IPS-18c (cell line): ENCODE measurements at regions not wholly inside any gene's neighbourhood (a gene's known extent, or its start where the extent isn't known, plus 50 kb on each side); places are given as distances from the start of the nearest gene placed in this dataset.

Experiments used
- H3K4me3 ChIP-seq: 2 replicates; pipeline ENCODE4 v1.7.0; 2013; ENCODE audit warnings: low read depth, mild to moderate bottlenecking, low read length, moderate library complexity; ENCODE audit not compliant: insufficient read depth
- H3K9me3 ChIP-seq: one replicate; pipeline ENCODE4 v1.6.1; 2013; ENCODE audit warnings: mild to moderate bottlenecking, low read length, moderate library complexity; ENCODE audit not compliant: control insufficient read depth, insufficient read depth

DNA sequence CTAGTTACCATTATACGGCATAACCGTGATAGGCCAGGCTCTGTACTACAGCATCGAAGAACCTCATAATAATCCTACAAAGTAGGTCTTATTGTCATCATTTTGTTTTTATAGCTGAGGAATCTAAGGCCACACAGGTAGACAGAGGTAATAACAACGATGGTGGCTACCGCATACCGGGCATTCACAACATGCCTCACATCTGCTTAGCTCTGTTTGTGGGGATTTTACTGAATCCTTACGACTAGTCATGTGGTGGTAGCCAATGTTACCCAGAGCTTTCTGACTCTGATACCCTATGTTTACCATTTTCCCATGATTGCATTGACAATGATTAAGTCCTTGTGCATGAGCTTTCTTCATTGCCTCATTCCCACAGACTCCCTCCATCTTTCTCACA, 269.4 kb downstream of the TCF7L2 start:
- no peaks in the 10 kb centered on the region for H3K9me3 ChIP-seq

DNA sequence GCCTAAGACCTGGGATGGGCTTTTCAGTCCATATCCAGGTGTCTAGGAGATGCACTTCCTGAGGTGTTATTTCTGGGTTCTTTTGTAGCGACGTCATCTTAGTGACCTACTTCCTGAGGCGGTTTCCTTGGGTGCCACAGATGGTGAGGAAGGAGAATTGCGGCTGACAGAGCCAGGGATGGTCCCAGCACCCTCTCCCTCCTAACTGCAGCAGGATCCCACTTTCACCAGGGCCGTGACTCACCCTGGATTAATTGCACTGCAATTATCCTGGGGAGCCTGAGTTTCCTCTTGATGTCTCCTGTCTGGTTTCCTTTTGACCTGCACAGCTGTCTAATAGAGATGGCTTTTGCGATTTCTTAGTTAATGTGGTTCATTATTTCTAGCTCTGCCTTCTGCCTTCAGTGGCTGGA, 271.7 kb downstream of the TCF7L2 start:
- Histone ChIP-seq H3K9me3 (no peaks in the 10 kb centered on the region), H3K4me3 (no peak overlapping the region)

More for the DNA sequence above, 269.4 kb downstream of the TCF7L2 start:
- H3K4me3 ChIP-seq = no peak overlapping the region

DNA sequence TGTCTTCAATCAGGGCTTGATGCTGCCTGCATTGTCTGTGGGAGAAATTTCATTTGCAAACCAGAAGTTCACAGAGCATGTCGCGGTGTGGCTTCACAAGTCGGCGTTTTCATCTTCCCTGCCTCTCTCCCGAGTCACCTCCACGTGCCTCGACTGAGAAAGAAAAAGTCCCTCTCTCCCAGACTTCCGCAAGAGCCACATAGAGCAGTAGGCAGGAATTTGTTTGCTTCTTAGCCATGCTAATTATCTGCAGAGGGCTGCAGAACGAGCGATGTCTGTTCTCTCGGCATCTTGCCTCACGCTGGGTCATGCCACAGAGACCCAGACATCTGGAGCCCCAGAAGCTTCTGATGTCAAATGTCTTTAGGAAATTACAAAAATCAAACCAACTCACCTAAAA, 272.2 kb downstream of the TCF7L2 start:
- Histone ChIP-seq H3K9me3 (no peaks in the 10 kb centered on the region), H3K4me3 (no peak overlapping the region)

GRCh38 chr10:113225364-113225763, 275.3 kb downstream of the TCF7L2 start:
- Histone ChIP-seq H3K9me3 (no peaks in the 10 kb centered on the region), H3K4me3 (no peak overlapping the region)

DNA sequence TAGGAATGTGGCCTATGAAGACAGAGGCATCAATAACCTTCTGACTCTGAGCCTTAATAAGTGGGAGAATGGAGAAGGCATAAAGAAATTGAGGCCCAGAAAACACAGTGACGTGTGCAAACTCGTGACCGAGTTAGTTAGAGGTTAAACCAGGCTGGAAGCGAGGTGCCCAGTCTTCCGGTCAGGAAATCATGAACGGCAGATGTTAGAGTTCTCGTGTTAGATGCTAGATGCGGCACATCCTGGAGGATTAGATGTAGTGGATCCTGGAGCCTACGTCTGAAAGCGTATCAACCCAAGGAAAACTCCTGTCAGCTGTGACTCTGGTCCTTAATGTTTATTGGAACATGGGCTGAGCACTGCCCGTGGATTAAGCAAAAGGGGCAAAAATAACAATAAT, 275.9 kb downstream of the TCF7L2 start:
- Histone ChIP-seq H3K4me3 (no peak overlapping the region), H3K9me3 (no peaks in the 10 kb centered on the region)

DNA sequence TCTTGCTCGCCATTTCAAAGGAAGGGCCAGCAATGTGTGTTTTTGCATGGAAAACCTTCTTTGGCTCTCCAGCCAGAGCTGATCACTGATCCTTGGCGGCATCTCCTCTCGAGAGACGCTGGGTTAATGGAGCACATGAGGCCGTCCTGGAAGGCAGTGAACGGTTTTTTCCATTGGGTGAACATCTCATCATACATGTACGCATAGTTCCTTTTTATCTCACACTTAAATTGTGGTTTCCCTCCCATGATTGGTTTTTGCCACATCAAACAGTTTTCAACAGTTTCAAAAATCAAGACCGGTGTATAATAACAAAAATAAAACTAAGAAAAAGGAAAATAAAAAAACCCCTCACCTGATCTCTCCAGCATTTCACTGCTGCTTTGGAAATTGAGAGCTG, 276.4 kb downstream of the TCF7L2 start:
- no peaks in the 10 kb centered on the region for H3K9me3 ChIP-seq
- H3K4me3 ChIP-seq = no peak overlapping the region

DNA sequence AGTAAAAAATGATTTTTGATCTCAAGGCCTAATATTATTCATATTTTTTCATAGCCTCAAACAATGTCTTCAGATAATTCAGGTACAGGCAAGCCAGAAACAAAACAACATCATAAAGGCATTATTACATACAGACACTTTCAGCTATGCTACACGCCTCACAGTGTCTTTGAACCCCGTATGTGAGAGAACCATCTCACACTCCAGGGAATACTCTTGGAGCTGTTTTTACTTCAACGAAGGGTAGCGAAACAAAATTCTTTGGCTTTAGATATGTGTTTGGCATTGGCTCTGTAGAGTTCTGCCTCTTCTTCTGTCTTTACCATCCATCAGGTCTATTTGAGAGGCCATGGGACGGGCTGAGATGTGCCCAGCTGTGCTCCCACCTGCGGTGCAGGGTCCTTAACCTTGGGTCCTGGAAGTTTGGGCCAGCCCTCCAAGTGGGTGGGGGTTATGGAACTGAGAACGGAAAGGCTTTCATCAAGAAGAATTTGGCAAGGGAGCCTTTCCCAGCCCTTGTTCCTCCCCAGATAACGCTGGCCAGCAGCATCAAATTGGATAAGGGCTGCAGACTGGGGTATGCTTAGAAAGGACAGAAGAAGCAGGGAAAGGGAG, 276.9 kb downstream of the TCF7L2 start:
- Histone ChIP-seq H3K4me3 (no peak overlapping the region), H3K9me3 (no peaks in the 10 kb centered on the region)

- H3K9me3 ChIP-seq = no peaks in the 10 kb centered on the region
- H3K4me3 ChIP-seq = no peak overlapping the region
These were observed 278.5 kb downstream of the TCF7L2 start for GRCh38 chr10:113228530-113228929.

DNA sequence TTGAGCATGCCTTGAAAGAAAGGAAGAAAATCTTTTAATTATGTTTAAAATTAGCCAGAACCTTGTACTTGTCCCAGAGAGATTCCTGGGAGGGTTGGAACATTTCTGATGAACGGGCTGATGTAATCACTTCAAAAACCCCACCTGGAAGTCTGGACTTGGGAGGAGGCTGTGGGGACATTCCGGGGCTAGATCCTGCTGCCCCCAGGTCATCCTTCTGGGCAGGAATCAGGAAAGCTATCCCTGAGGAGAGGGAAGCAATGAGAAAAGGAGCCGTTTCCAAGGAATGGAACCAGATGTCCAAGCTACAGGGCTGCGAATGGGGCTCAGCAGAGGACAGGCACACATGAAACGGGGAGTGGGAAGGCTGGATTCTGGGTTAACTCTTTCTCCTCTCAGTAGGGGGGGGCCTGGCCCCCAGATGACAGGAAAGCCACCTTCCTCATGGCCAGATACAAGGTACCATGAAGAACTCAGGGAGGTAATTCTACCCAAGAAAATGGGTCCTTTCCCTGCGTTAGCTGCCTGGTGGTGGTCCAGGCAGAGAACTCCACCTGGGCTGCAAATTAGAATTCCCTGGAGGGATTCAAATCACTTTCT, 280.1 kb downstream of the TCF7L2 start:
- Histone ChIP-seq H3K4me3 (no peak overlapping the region), H3K9me3 (no peaks in the 10 kb centered on the region)

GRCh38 chr10:113232928-113233511, 283.0 kb downstream of the TCF7L2 start:
- no peak overlapping the region for H3K4me3 ChIP-seq
- no peaks in the 10 kb centered on the region for H3K9me3 ChIP-seq

DNA sequence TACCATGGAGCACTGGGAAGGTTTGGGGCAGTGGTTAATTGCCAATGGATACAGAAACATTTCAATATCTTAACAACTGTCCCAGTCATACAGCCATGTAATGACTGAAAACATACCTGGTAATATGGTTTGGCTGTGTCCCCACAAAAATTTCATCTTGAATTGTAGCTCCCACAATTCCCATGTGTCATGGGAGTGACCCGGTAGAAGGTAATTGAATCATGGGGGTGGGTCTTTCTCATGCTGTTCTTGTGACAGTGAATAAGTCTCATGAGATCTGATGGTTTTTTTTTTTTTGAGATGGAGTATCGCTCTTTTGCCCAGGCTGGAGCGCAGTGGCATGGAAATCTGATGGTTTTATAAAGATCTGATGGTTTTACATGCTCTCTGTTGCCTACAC, 284.4 kb downstream of the TCF7L2 start:
- Histone ChIP-seq H3K9me3 (no peaks in the 10 kb centered on the region), H3K4me3 (no peak overlapping the region)

DNA sequence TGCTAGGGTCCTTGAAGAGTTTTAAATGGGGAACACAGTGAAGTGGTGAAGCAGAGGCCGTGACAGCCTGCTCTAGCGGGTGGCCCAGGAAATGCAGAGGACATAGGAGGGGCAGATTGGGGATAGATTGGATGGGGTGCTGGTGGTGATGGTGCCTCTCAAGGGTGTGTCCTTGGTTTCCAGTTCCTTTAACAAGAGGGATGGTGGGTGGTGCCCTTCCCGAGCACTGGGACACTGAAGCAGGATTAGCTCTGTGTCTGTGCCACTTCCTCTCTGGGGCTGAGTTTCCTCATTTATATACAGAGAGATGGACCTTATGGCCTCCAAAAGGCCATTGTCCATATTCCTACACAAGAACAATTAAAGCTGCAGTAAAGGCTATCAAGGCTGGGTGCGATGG, 285.5 kb downstream of the TCF7L2 start:
- Histone ChIP-seq H3K9me3 (no peaks in the 10 kb centered on the region), H3K4me3 (no peak overlapping the region)

- H3K4me3 ChIP-seq = no peak overlapping the region
- H3K9me3 ChIP-seq = no peaks in the 10 kb centered on the region
These were observed 287.0 kb downstream of the TCF7L2 start for GRCh38 chr10:113236998-113237397.

DNA sequence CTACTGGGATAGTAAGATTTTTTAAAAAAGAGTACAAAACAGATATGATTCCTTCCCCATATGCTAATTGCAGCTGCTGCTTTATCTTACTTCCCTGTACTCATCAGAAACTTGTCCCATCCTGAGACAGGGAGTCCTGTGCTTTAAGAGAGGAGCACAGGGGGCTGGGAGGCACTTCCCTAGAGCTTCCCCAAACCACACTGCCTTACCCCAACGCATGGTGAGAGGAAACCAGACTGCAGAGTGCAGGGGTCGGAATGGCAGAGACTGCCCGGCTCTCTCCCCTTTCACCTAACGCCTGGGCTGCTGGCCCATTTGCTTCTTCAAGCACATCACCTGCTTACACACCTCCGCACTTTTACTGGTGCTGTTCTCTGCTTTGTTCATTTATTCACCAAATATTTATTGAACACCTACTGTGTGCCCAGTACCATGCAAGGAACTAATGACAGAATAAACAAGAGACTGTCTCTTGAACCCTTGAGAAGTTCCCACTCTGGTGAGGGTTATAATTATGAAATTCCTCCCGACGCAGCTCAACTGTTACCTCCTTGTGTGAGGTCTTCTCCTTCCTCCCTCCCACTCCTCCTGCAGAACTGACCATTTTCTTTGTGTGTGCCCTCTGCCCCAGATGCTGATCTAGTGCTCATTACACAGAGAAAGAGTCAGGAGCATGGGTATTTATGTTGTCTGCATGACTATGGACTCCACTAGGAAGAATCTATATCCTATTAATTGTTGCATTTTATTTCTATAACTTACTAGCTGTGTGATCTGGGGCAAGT, 289.7 kb downstream of the TCF7L2 start:
- no peaks in the 10 kb centered on the region for H3K9me3 ChIP-seq
- H3K4me3 ChIP-seq = no peak overlapping the region

- Histone ChIP-seq H3K4me3 (no peak overlapping the region), H3K9me3 (no peaks in the 10 kb centered on the region)
These were observed 290.7 kb downstream of the TCF7L2 start for GRCh38 chr10:113240736-113241135.

DNA sequence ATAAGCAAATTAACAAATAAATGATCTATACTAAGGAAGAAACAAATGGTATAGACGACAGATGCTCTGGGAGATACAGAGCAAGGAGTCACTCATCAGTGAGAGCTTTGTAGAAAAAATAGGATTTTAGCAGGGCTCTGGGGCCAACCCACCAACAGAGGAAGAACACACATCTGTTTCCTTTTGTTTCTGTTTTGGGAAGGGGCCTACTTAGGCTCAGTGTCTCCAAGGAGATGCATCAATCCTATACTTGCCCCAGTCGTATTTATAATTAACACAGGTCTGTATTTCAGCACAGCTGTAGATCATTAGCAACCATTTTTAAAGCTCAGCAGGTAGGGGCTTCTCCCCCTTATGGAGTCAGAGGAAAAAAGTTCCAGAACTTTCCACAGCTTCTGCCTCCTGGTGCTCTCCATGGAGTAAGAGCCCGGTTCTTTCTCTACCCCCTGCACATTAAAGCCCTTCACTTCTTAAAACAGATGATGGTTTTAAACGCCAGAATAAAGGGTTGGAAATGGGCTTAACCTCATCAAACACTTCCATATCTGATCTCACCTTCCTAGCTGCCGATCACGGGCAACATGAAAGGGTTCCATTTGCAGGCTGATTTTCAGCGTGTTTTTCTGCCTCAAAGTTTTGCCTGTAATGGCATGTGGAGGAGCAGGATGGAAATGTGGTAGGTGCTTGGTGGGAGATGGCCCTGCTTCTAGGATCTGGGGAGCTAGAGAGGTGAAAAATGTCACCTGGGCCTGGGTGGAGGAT, 291.7 kb downstream of the TCF7L2 start:
- no peaks in the 10 kb centered on the region for H3K9me3 ChIP-seq
- no peak overlapping the region for H3K4me3 ChIP-seq

- H3K4me3 ChIP-seq = no peak overlapping the region
- no peaks in the 10 kb centered on the region for H3K9me3 ChIP-seq
These were observed 293.3 kb downstream of the TCF7L2 start for GRCh38 chr10:113243311-113243710.
